Esophagus squamous epithelium (tissue), 5 donors: ENCODE measurements at regions not wholly inside any gene's neighbourhood (a gene's known extent, or its start where the extent isn't known, plus 50 kb on each side); places are given as distances from the start of the nearest gene placed in this dataset.

Experiments
- DNase-seq: peaks from one replicate; lab custom pipeline; 2025; lab: John Stamatoyannopoulos, UW
- H3K27ac ChIP-seq, 4 donors: fragments of 200-600 bp; sonication (generic); one replicate each; pipeline ENCODE4 v1.5.1; 2016 to 2019; ENCODE audit warnings: mild to moderate bottlenecking in 1 of 4
- H3K27me3 ChIP-seq, 4 donors: fragments of 200-600 bp; sonication (generic); 1 replicate in 3 of 4; 2 replicates in 1 of 4; pipeline versions ENCODE4 v1.5.1 to v1.6.0; 2017 to 2021; ENCODE audit warnings: antibody characterized with exemption in 1 of 4
- H3K36me3 ChIP-seq, 3 donors: fragments of 200-600 bp; sonication (generic); one replicate each; pipeline ENCODE4 v1.5.1; 2016 to 2019
- H3K4me1 ChIP-seq, 3 donors: fragments of 200-600 bp; sonication (generic); one replicate each; pipeline ENCODE4 v1.5.1; 2017 to 2019
- H3K4me3 ChIP-seq, 4 donors: fragments of 200-600 bp; sonication (generic); 1 replicate in 3 of 4; 2 replicates in 1 of 4; pipeline ENCODE4 v1.5.1; 2016 to 2019; ENCODE audit warnings: mild to moderate bottlenecking in 2 of 4, moderate library complexity in 1 of 4
- H3K9me3 ChIP-seq, 3 donors: fragments of 200-600 bp; sonication (generic); one replicate each; pipeline ENCODE4 v1.5.1; 2016 to 2019
- POLR2A ChIP-seq, 4 donors: fragments of 450-650 bp; IDR thresholded peaks; one replicate each; pipeline ENCODE4 v1.6.1; 2017; ENCODE audit warnings: antibody characterized with exemption in 4 of 4, mild to moderate bottlenecking in 4 of 4, moderate library complexity in 3 of 4
- WGBS, 2 donors: methylation state at CpG; one replicate each; pipeline ENCODE4 v1.1.5; 2018; 5-methylcytosine and 5-hydroxymethylcytosine counted together
- intact Hi-C: fragments of 100-400 bp; cut with DNase I; formaldehyde crosslinking; loops from one replicate; pipeline ENCODE4 v1.15.0; 2022
- TF ChIP-seq, protein P1 (sequence below), 6 experiments: fragments of 450-650 bp in 4 of 6; fragments of 200-600 bp in 2 of 6; sonication (generic) in 2 of 6; IDR thresholded peaks; one replicate each; pipeline ENCODE4 v1.5.1; 2016 to 2019; ENCODE audit warnings: antibody characterized with exemption in 6 of 6, mild to moderate bottlenecking in 4 of 6, moderate library complexity in 4 of 6
- donor health status: DM: yes; HTN: yes; CAD: no.

DNA sequence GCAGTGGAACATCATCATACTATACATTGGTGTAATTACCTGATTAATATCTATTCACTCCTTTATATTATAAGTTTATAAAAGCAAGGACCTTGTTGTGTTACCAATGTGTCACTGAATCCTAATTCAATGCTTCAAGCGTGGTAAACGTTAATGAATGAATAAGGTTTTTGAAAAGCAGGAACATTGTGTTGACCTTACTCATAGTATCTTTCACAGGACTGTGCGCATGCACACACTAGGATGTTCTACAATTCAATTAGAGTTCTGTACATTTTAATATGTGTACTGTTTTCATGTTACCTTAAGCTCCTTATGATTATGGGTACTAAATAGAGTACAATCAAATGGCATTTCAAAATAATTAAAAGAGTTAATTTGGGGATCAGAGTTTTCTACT lies 578.5 kb downstream of the BMP2 start:
- H3K9me3 ChIP-seq, result no peaks in the 10 kb centered on the region
- H3K4me1 ChIP-seq, result peaks cover 0 to 12% (median 0%) of the 10 kb centered on the region in 3 donors
- H3K4me3 ChIP-seq, result no peak overlapping the region
- no peaks in the 10 kb centered on the region for H3K36me3 ChIP-seq
- TF ChIP-seq, protein P1, sequence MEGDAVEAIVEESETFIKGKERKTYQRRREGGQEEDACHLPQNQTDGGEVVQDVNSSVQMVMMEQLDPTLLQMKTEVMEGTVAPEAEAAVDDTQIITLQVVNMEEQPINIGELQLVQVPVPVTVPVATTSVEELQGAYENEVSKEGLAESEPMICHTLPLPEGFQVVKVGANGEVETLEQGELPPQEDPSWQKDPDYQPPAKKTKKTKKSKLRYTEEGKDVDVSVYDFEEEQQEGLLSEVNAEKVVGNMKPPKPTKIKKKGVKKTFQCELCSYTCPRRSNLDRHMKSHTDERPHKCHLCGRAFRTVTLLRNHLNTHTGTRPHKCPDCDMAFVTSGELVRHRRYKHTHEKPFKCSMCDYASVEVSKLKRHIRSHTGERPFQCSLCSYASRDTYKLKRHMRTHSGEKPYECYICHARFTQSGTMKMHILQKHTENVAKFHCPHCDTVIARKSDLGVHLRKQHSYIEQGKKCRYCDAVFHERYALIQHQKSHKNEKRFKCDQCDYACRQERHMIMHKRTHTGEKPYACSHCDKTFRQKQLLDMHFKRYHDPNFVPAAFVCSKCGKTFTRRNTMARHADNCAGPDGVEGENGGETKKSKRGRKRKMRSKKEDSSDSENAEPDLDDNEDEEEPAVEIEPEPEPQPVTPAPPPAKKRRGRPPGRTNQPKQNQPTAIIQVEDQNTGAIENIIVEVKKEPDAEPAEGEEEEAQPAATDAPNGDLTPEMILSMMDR (IDR thresholded peaks at IDR 0.05), result no peak
- TF ChIP-seq POLR2A (IDR thresholded peaks at IDR 0.05), result no peak
- no peak for DNase-seq
- intact Hi-C loops, result no loop called here
- 48 to 76% methylated on average over 3 of the region's 3 CpGs for WGBS, 2 donors
- H3K27ac ChIP-seq, result no peak overlapping the region
- no peaks in the 10 kb centered on the region for H3K27me3 ChIP-seq

DNA sequence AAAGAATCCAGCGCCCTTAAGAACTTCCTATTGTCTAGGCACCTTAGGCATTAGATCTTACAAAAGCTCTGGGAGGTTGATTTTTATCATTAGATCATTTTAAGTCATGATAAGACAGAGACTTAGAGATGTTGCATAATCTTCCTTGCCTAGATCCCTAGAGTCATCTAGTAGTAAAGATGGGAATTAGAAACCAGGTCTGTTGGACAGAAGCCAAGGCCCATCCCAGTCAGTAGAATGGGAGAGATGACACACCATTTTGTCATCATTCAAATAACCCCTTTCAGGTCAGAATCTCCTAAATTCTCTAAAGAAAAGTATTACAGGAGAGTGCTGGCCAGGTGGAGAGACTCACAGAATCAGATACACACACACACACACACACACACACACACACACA lies 579.1 kb downstream of the BMP2 start:
- TF ChIP-seq POLR2A (IDR thresholded peaks at IDR 0.05), result no peak
- Histone ChIP-seq H3K27ac (peak overlapping the region in 3 of 4 donors; percentile 26 to 64 (median 38)), H3K27me3 (no peaks in the 10 kb centered on the region), H3K9me3 (no peaks in the 10 kb centered on the region), H3K4me1 (peaks cover 0 to 12% (median 0%) of the 10 kb centered on the region in 3 donors), H3K4me3 (no peak overlapping the region), H3K36me3 (no peaks in the 10 kb centered on the region)
- 45 to 50% methylated on average over 1 of the region's 1 CpG for WGBS, 2 donors
- intact Hi-C loops, result no loop called here
- DNase-seq, result no peak

DNA sequence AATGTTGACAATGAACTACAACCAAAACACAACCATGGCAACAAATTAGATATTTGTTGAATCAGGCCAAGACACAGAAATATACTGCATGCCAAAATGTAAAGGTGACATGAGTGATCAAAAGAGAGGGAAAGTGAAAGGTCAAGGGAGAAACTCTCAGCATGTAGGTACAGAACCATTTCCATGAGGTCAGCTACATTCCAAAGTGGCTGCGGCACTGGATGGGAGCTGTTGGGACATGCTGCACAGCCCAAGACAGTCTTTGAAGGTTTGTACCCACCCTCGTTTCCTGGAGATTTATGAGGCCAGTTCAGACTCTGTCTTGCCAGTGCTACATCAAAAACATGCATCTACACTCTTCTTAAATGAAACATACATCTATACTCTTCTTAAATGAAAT lies 579.9 kb downstream of the BMP2 start:
- DNase-seq, result no peak
- Histone ChIP-seq H3K36me3 (no peaks in the 10 kb centered on the region), H3K9me3 (no peaks in the 10 kb centered on the region), H3K27me3 (no peaks in the 10 kb centered on the region), H3K4me1 (peaks cover 0 to 12% (median 0%) of the 10 kb centered on the region in 3 donors), H3K4me3 (no peak overlapping the region), H3K27ac (peak overlapping the region; percentile 26 to 64 (median 42))
- 40 to 44% methylated on average over 2 of the region's 2 CpGs for WGBS, 2 donors
- intact Hi-C loops, result no loop called here
- no peak for TF ChIP-seq POLR2A (IDR thresholded peaks at IDR 0.05)
- TF ChIP-seq, protein P1 (IDR thresholded peaks at IDR 0.05), result no peak

DNA sequence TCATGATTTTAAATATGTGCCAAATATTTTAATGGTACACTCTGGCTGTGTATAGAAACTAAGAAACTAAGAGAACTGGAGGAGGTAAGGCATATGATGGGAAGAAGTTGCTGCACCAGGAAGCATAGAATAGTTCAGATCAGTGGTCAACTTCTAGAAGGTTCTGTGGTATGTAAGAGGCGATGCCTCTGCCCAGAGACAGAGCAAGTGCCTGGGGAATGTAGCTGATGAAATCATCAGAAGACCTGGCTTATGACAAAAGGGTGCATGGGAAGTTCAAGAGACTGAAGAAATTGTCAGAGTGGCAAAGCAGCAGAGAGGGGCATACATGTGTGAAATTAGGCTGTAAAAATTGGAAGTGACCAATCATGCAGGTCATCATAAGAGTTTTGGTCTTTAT lies 580.8 kb downstream of the BMP2 start:
- no peak for DNase-seq
- no peak overlapping the region for H3K27ac ChIP-seq
- no peaks in the 10 kb centered on the region for H3K36me3 ChIP-seq
- no peak for TF ChIP-seq POLR2A (IDR thresholded peaks at IDR 0.05)
- TF ChIP-seq, protein P1 (IDR thresholded peaks at IDR 0.05), result no peak
- peaks cover 0 to 12% (median 0%) of the 10 kb centered on the region in 3 donors for H3K4me1 ChIP-seq
- no peaks in the 10 kb centered on the region for H3K9me3 ChIP-seq
- intact Hi-C loops, result no loop called here
- H3K27me3 ChIP-seq, result no peaks in the 10 kb centered on the region
- no peak overlapping the region for H3K4me3 ChIP-seq
- 63 to 69% methylated on average over 1 of the region's 1 CpG for WGBS, 2 donors

DNA sequence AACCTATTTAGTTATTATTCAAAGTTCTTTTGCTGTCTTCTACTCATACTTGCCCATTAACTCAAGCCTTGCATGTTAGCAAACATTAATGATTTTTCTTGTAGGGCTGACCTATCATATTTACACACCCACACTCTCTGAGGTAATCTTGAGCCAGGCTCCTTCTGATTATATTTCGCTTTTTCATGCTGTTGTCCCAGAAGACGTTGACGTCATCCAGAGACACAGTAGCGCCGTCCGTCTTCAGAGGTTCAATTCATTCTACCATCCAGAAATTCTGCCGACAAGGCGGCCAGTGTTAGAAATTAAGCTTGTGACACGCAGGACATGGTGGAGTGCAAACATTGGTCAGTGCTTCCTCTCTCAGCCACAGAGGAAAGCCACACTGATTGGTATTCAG lies 584.7 kb downstream of the BMP2 start:
- TF ChIP-seq POLR2A (IDR thresholded peaks at IDR 0.05), result no peak
- TF ChIP-seq, protein P1 (IDR thresholded peaks at IDR 0.05), result no peak
- H3K4me1 ChIP-seq, result peaks cover 0 to 5% (median 0%) of the 10 kb centered on the region in 3 donors
- H3K36me3 ChIP-seq, result no peaks in the 10 kb centered on the region
- WGBS, 2 donors, result 83% methylated on average over 9 of the region's 9 CpGs
- DNase-seq, result no peak
- no peaks in the 10 kb centered on the region for H3K27me3 ChIP-seq
- no peak overlapping the region for H3K4me3 ChIP-seq
- no peaks in the 10 kb centered on the region for H3K9me3 ChIP-seq
- intact Hi-C loops, result no loop called here
- no peak overlapping the region for H3K27ac ChIP-seq

DNA sequence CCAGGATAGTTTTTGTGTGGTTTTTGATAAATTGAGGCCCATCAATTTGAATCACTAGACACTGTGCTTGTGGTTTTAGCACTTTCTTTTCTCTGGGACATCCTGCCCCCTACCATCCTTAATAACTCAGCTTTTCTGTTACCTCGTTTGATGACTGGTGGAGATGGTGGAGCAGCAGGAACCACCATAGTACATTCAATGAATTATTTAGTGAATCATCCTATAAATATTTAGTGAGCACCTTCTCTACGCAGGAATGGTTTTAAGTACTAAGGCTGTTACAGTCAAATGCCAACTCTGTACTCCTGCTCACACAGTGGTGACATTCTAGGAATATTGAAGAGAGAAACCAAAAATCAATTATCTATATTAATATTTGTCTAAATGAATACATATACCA lies 585.2 kb downstream of the HAO1 start:
- WGBS, 2 donors, result 40 to 53% methylated on average over 2 of the region's 2 CpGs
- no peak for DNase-seq
- no peak for TF ChIP-seq POLR2A (IDR thresholded peaks at IDR 0.05)
- TF ChIP-seq, protein P1 (IDR thresholded peaks at IDR 0.05), result no peak
- Histone ChIP-seq H3K4me3 (no peak overlapping the region), H3K27me3 (no peaks in the 10 kb centered on the region), H3K9me3 (no peaks in the 10 kb centered on the region), H3K27ac (no peak overlapping the region), H3K36me3 (no peaks in the 10 kb centered on the region), H3K4me1 (no peaks in the 10 kb centered on the region)
- intact Hi-C loops, result no loop called here
